Testis (tissue), 2 donors: ENCODE measurements at regions not wholly inside any gene's neighbourhood (a gene's known extent, or its start where the extent isn't known, plus 50 kb on each side); places are given as distances from the start of the nearest gene placed in this dataset.

Experiments used
- DNase-seq: peaks from one replicate; pipeline ENCODE4 v3.0.0-alpha.2; 2019
- H3K27ac ChIP-seq, 2 donors: fragments of 200-600 bp; sonication (generic); one replicate each; pipeline ENCODE4 v1.5.1; 2019
- H3K27me3 ChIP-seq: fragments of 200-600 bp; sonication (generic); one replicate; pipeline ENCODE4 v1.5.1; 2019
- H3K36me3 ChIP-seq: fragments of 200-600 bp; sonication (generic); one replicate; pipeline ENCODE4 v1.5.1; 2017; ENCODE audit warnings: low read depth; ENCODE audit errors: missing control alignments
- H3K4me1 ChIP-seq: fragments of 200-600 bp; sonication (generic); one replicate; pipeline ENCODE4 v1.5.1; 2019
- H3K4me3 ChIP-seq, 2 donors: fragments of 200-600 bp; sonication (generic); one replicate each; pipeline ENCODE4 v1.5.1; 2017 to 2019
- H3K9me3 ChIP-seq: fragments of 200-600 bp; sonication (generic); one replicate; pipeline ENCODE4 v1.5.1; 2017
- CTCF ChIP-seq, 3 experiments: fragments of 450-650 bp in 2 of 3; fragments of 200-600 bp in 1 of 3; sonication (generic) in 1 of 3; IDR thresholded peaks; one replicate each; pipeline ENCODE4 v1.5.1; 2016 to 2019; ENCODE audit warnings: antibody characterized with exemption in 3 of 3, mild to moderate bottlenecking in 2 of 3, moderate library complexity in 1 of 3
- POLR2A ChIP-seq: fragments of 450-650 bp; IDR thresholded peaks from one replicate; pipeline ENCODE4 v1.6.1; 2017; ENCODE audit warnings: antibody characterized with exemption, mild to moderate bottlenecking, moderate library complexity
- WGBS, 2 donors: methylation state at CpG; one replicate each; pipeline ENCODE4 v1.1.5; 2018; 5-methylcytosine and 5-hydroxymethylcytosine counted together
- intact Hi-C: fragments of 100-400 bp; cut with DNase I; formaldehyde crosslinking; loops from one replicate; pipeline ENCODE4 v1.15.1; 2023; ENCODE audit warnings: low total_unique reads

DNA sequence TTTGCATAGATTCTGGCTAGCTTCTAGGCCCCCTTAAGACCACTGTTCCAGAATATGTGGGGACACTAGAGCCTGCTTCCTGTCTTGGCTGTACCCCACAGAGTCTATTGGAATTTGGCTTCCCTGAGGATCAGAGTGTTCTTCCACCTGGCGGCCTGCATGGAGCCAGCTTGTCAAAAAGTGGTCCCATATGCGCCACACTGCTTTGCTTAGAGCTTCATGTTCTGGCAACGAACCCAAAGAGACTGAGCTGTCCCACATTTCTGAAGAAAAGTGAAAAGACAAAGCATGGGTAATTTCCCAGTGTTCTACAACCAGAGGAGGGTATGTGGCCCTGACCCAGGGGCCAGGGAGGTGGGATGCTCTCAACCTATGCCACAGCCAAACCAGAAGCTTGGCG is 52.7 kb upstream of the FZD7 start:
- intact Hi-C loops = no loop called here
- TF ChIP-seq POLR2A (no peak), CTCF (IDR thresholded peaks at IDR 0.05) (no peak)
- Histone ChIP-seq H3K27me3 (no peaks in the 10 kb centered on the region), H3K9me3 (no peaks in the 10 kb centered on the region), H3K27ac (no peak overlapping the region), H3K4me3 (no peak overlapping the region), H3K4me1 (peaks cover 10% of the 10 kb centered on the region), H3K36me3 (no peaks in the 10 kb centered on the region)
- 46 to 79% methylated on average over 4 of the region's 4 CpGs for WGBS, 2 donors
- DNase-seq = no peak

- Histone ChIP-seq H3K27ac (no peak overlapping the region), H3K27me3 (no peaks in the 10 kb centered on the region), H3K4me3 (no peak overlapping the region), H3K36me3 (no peaks in the 10 kb centered on the region), H3K4me1 (peaks cover 10% of the 10 kb centered on the region), H3K9me3 (no peaks in the 10 kb centered on the region)
- no peak for TF ChIP-seq CTCF (IDR thresholded peaks at IDR 0.05)
- no peak for TF ChIP-seq POLR2A
- intact Hi-C loops = no loop called here
- DNase-seq = no peak
- 76 to 82% methylated on average over 2 of the region's 2 CpGs for WGBS, 2 donors
Measured at GRCh38 chr2:201983174-201983573, 50.5 kb upstream of the FZD7 start.

DNA sequence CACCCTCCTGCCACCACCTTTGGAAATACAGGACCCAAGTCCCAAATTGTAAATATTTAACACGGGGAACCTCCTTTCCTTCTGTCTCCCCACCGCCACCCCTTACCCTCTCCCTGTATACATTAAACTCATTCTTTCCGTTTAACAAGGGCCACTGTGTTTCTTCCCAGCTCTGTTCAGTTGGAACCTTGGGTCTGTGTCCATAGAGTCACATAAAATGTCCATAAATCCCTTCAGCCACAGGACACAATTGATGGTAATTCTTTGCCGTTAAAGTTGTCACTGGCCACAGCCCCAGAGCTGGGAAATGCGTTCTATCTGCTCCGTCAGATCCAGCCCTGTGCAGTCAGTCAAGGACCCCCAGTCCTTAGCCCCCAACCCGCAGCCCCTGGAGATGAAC is 49.9 kb upstream of the FZD7 start:
- intact Hi-C loops = no loop called here
- Histone ChIP-seq H3K9me3 (no peaks in the 10 kb centered on the region), H3K36me3 (no peaks in the 10 kb centered on the region), H3K27me3 (no peaks in the 10 kb centered on the region), H3K4me1 (peaks cover 10% of the 10 kb centered on the region), H3K27ac (no peak overlapping the region), H3K4me3 (no peak overlapping the region)
- no peak for DNase-seq
- TF ChIP-seq CTCF (IDR thresholded peaks at IDR 0.05) (no peak), POLR2A (no peak)
- WGBS, 2 donors = 85 to 92% methylated on average over 7 of the region's 7 CpGs
